Keratinocyte (primary cell): ENCODE measurements at regions not wholly inside any gene's neighbourhood (a gene's known extent, or its start where the extent isn't known, plus 50 kb on each side); places are given as distances from the start of the nearest gene placed in this dataset.

ENCODE experiments used
- EZH2 ChIP-seq: IDR thresholded peaks from one replicate; pipeline ENCODE4 v1.6.1; 2012; ENCODE audit warnings: inconsistent platforms, mild to moderate bottlenecking, low read length, moderate library complexity
- TF ChIP-seq, protein P1 (sequence below), 3 experiments: IDR thresholded peaks in 1 of 3; conservative IDR thresholded peaks in 1 of 3; optimal IDR thresholded peaks in 1 of 3; 2 replicates in 2 of 3; 3 replicates in 1 of 3; pipeline versions ENCODE3 to v1.5.1; 2011; ENCODE audit warnings: low read length in 3 of 3, mild to moderate bottlenecking in 3 of 3, moderate library complexity in 2 of 3, control low read depth in 1 of 3, inconsistent platforms in 1 of 3; ENCODE audit not compliant: insufficient read depth in 2 of 3; ENCODE audit errors: extremely low read depth in 1 of 3

GRCh38 chr2:2847209-2847676, 516.2 kb upstream of the MYT1L start:
- TF ChIP-seq, protein P1, sequence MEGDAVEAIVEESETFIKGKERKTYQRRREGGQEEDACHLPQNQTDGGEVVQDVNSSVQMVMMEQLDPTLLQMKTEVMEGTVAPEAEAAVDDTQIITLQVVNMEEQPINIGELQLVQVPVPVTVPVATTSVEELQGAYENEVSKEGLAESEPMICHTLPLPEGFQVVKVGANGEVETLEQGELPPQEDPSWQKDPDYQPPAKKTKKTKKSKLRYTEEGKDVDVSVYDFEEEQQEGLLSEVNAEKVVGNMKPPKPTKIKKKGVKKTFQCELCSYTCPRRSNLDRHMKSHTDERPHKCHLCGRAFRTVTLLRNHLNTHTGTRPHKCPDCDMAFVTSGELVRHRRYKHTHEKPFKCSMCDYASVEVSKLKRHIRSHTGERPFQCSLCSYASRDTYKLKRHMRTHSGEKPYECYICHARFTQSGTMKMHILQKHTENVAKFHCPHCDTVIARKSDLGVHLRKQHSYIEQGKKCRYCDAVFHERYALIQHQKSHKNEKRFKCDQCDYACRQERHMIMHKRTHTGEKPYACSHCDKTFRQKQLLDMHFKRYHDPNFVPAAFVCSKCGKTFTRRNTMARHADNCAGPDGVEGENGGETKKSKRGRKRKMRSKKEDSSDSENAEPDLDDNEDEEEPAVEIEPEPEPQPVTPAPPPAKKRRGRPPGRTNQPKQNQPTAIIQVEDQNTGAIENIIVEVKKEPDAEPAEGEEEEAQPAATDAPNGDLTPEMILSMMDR (optimal IDR thresholded peaks at IDR 0.05 in 1 of 3, IDR thresholded peaks at IDR 0.05 in 1 of 3, conservative IDR thresholded peaks at IDR 0.05 in 1 of 3; ENCODE audit: extremely low read depth in 1 of 3, insufficient read depth in 2 of 3, low read length in 3 of 3): no peak
- TF ChIP-seq EZH2: no peak
